NCI-H1694 (cell line): ENCODE measurements at regions not wholly inside any gene's neighbourhood (a gene's known extent, or its start where the extent isn't known, plus 50 kb on each side); places are given as distances from the start of the nearest gene placed in this dataset.

ENCODE experiments used
- DNase-seq: peaks from one replicate; lab custom pipeline; 2025; lab: John Stamatoyannopoulos, UW

- DNase-seq: no peak
These were observed 59.6 kb downstream of the OLIG3 start for GRCh38 chr6:137434640-137435039.

GRCh38 chr6:137432054-137432611, 62.1 kb downstream of the OLIG3 start:
- peak; percentile 84 for DNase-seq

GRCh38 chr6:137430954-137431353, 63.2 kb downstream of the OLIG3 start:
- no peak for DNase-seq

- DNase-seq: no peak
These were observed 66.4 kb downstream of the OLIG3 start for GRCh38 chr6:137427656-137428290.

- DNase-seq: no peak
These were observed 68.0 kb downstream of the OLIG3 start for GRCh38 chr6:137426007-137426689.

- DNase-seq: no peak
These were observed 69.9 kb downstream of the OLIG3 start for GRCh38 chr6:137424251-137424650.

GRCh38 chr6:137423451-137424168, 70.6 kb downstream of the OLIG3 start:
- no peak for DNase-seq

GRCh38 chr6:137417396-137417795, 76.8 kb downstream of the OLIG3 start:
- DNase-seq: no peak

GRCh38 chr6:137416376-137417109, 77.7 kb downstream of the OLIG3 start:
- no peak for DNase-seq

- no peak for DNase-seq
These were observed 78.4 kb downstream of the OLIG3 start for GRCh38 chr6:137415834-137416190.

- DNase-seq: no peak
These were observed 78.9 kb downstream of the OLIG3 start for GRCh38 chr6:137415127-137415833.

GRCh38 chr6:137414599-137414998, 79.6 kb downstream of the OLIG3 start:
- DNase-seq: no peak

- no peak for DNase-seq
These were observed 80.7 kb downstream of the OLIG3 start for GRCh38 chr6:137413482-137413881.

- no peak for DNase-seq
These were observed 81.6 kb downstream of the OLIG3 start for GRCh38 chr6:137412562-137412961.

- DNase-seq: no peak
These were observed 84.9 kb downstream of the OLIG3 start for GRCh38 chr6:137409266-137409777.

GRCh38 chr6:137407816-137408215, 86.4 kb downstream of the OLIG3 start:
- DNase-seq: no peak

GRCh38 chr6:137405806-137406205, 88.4 kb downstream of the OLIG3 start:
- no peak for DNase-seq

GRCh38 chr6:137403855-137404254, 90.3 kb downstream of the OLIG3 start:
- no peak for DNase-seq

GRCh38 chr6:137403443-137403842, 90.8 kb downstream of the OLIG3 start:
- no peak for DNase-seq

- no peak for DNase-seq
These were observed 92.0 kb downstream of the OLIG3 start for GRCh38 chr6:137402143-137402680.

- DNase-seq: no peak
These were observed 93.1 kb downstream of the OLIG3 start for GRCh38 chr6:137401088-137401487.
